ENCODE measurements at regions not wholly inside any gene's neighbourhood (a gene's known extent, or its start where the extent isn't known, plus 50 kb on each side); places are given as distances from the start of the nearest gene placed in this dataset.

DNA sequence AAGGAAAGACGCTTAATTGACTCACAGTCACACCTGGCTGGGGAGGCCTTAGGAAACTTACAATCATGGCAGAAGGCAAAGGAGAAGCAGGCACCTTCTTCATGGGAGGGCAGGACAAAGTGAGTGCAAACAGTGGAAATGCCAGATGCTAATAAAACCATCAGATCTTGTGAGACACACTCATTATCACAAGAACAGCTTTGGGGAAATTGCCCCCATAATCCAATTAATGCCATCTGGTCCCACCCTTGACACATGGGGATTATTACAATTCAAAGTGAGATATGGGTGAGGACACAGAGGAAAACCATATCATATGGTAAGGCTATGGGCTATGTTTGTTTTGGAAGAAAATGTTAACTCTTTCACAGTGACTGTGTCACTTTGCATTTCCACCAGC lies 1272.5 kb upstream of the CELF2 start:
- no peak for DNase-seq (ENCODE audit: low read depth in 2 of 3, low spot score in 2 of 3)

GRCh38 chr10:9757176-9757575 lies 1260.5 kb upstream of the CELF2 start:
- no peak for DNase-seq (ENCODE audit: low read depth in 2 of 3, low spot score in 2 of 3)

DNA sequence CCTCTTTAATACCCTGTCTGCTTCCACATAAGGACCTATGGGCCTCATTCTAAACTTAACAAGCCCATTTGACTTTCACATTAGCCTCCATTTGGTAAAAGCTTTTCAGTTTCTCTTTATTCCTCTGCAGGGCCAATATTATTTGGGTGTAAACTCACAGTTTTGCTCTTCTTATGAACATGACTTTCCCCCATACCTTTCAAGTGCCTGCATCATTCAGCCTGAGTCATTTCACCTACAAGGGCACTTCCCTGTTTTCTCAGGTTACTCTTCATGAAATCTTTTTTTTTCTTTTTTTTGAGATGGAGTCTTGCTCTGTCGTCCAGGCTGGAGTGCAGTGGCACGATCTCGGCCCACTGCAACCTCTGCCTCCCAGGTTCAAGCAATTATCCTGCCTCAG lies 1258.1 kb upstream of the CELF2 start:
- DNase-seq (ENCODE audit: low read depth in 2 of 3, low spot score in 2 of 3), result no peak

DNA sequence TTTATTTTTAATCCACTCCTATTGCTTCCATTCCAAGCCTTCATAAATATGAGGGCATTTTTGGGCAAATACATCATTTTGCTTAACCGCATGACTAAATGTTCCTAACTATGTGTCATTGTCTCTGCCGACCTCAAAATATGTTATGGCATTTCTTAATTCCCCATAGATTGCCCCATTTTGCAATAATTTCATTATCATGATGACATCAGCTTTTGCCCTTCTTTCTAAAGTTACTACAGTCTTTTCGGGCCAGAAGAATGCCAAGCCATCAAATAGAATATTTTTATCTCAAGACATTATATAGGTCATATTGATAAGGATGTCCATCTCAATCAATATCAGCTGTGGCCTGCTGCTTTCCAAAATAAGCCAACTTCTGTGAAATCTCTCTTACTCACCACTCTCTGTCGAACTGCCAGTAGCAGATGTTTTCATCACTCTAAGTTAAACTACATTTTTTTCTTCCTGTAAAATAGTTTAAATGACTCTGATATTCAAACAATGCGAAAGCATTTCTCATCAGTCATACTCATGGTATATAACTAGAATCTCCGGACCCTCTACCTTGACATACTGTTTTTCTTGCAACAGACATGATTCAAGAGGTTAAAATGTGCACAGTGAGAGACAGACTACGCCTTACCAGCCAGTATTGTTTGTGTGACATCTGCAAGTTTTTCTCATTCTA lies 1254.6 kb upstream of the CELF2 start:
- no peak for DNase-seq (ENCODE audit: low read depth in 2 of 3, low spot score in 2 of 3)

DNA sequence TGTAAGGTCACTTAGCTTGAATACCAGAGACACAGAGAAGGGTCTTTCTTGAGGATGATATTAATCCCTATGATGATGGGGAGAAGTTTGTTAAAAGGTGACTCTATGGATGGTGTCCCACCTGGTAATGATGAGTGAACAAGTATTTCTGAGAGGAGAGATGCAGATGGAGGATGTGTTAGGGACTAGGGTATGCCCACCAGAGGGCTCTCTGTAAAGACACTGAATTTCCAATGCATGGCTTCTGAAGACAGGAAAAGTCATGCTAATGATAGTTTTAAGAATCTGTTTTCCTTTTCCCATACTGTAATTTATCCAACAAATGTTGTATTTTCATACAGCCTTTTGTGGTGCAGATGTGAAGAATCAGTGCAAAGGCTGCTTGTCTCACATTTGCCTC lies 1250.9 kb upstream of the CELF2 start:
- DNase-seq (ENCODE audit: low read depth in 2 of 3, low spot score in 2 of 3), result no peak

DNA sequence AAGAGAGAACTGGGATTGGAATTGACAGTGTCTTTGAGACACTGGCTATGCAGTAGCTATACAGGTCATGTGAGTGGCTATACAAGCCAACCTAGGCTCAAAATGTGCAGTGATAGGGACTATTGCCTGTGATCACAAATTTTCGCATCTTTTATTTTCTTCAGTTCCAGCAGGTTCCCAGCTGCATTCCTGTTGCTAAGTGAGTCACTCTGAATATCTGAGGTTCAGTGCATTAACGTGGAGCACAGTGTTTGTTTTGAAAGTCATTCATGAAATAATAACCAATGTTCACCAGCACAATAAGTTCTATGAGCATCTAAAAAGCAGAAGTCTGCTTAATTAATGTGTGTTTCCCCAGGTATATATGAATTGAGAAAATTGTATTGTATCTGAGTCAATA lies 1236.0 kb upstream of the CELF2 start:
- no peak for DNase-seq (ENCODE audit: low read depth in 2 of 3, low spot score in 2 of 3)

GRCh38 chr10:9786101-9786500 lies 1231.6 kb upstream of the CELF2 start:
- DNase-seq (ENCODE audit: low read depth in 2 of 3, low spot score in 2 of 3), result peak in 2 of 3 donors; percentile 27 to 55

DNA sequence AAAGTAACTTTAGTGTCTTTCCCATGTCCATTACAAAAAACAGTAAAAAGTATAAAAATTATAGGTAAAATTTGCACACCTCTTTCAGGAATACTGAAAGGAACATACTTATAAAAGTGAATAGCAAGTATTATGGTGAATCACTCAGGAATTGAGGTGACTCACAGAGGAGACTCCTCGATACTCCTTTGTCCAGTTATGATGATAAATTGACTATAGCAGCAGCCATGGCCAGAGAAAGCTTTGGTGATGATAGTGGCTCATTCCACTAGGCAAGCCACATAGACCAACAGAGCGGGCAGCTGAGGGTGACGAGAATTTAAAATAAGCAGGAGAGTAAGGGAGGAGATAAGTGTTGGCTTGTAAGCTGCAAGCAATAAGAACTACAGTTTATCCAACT lies 1231.1 kb upstream of the CELF2 start:
- DNase-seq (ENCODE audit: low read depth in 2 of 3, low spot score in 2 of 3), result no peak

- DNase-seq (ENCODE audit: low read depth in 2 of 3, low spot score in 2 of 3), result no peak
These were observed 1227.7 kb upstream of the CELF2 start for GRCh38 chr10:9789996-9790395.

- no peak for DNase-seq (ENCODE audit: low read depth in 2 of 3, low spot score in 2 of 3)
These were observed 1225.5 kb upstream of the CELF2 start for GRCh38 chr10:9792181-9792580.

DNA sequence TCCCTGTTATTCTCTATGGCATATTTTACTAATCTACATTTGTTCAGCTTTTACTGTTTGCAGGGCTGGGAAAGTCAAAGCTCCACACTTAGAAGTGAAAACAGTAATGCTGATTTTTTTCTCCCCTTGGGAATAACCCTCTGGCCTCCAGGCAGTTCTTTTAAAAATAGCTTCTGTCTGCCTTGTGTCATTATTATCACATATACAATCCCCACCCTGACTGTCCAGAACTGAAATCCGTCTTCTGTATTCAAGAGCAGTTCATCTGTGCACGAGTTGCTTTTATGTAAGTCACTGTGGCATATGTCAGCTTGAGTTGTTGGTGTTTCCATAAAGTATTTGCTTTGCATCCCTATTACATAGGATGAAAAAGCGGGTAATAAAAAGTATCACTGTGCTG lies 1221.1 kb upstream of the CELF2 start:
- DNase-seq (ENCODE audit: low read depth in 2 of 3, low spot score in 2 of 3), result no peak

DNA sequence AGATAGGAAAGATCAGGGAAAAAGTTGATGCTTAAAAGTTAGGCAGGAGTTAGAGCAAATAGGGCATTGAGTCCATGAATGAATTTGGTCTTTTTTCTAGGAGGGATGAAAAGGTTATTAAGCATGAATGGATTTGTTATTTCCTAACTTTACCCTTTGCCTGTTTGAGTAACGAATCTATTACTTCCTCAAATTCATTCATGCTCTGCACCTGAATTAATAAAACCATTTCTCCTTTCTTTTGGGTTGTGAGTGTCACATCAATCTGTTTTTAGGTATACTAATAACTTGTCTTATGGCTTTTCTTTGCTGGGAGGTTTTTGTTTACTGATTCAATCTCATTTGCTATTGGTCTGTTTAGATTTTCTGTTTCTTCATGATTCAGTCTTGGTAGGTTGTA lies 1217.7 kb upstream of the CELF2 start:
- DNase-seq (ENCODE audit: low read depth in 2 of 3, low spot score in 2 of 3), result peak in 1 of 3 donors; percentile 21

GRCh38 chr10:9800571-9800970 lies 1217.1 kb upstream of the CELF2 start:
- DNase-seq (ENCODE audit: low read depth in 2 of 3, low spot score in 2 of 3), result peak in 1 of 3 donors; percentile 49

DNA sequence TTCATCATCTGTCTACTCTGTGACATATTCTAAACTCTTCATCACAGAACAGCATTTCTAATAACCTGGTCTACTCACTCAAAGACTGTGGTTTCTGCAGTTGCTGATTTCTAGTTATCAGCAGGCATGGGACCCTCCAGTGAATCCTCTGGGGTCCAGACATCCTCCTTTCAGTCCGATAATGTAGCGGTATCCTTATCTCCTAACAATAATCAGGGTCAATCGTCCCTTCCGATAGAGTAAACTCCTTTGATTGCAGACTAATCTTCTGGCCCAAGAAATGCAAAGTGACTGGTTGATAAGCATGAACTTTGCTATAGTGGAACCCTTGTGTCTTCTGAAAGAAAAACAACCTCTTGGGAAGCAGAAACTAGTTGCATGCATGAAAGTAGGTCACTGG lies 1209.8 kb upstream of the CELF2 start:
- DNase-seq (ENCODE audit: low read depth in 2 of 3, low spot score in 2 of 3), result no peak

- DNase-seq (ENCODE audit: low read depth in 2 of 3, low spot score in 2 of 3), result no peak
These were observed 1206.1 kb upstream of the CELF2 start for GRCh38 chr10:9811601-9812000.

DNA sequence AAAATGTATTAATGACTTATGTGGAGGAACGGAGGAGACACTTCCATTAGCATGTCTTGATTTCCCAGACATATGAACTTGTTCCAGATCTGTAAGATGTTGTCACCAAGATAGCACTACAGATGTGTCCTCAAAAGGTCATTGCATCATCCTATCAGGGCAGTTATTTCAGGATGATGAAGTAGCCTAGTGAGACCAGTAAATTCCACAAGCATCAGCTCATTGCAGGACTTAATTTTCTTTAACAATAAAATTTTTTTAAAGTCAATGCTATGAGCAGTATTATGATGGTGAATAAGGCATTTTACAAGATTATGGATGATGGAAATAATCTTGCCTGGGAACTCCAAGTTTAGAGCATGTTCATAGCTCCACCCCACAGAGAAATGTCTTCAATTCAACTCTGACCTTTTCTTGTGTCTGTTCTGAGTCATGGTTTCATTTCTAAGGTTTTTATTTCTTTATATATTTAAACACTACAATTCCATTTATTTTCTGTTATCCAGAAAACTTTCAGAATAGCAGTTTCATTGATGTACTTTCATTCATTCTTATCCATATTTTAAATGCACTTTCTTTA lies 1203.3 kb upstream of the CELF2 start:
- DNase-seq (ENCODE audit: low read depth in 2 of 3, low spot score in 2 of 3), result no peak

DNA sequence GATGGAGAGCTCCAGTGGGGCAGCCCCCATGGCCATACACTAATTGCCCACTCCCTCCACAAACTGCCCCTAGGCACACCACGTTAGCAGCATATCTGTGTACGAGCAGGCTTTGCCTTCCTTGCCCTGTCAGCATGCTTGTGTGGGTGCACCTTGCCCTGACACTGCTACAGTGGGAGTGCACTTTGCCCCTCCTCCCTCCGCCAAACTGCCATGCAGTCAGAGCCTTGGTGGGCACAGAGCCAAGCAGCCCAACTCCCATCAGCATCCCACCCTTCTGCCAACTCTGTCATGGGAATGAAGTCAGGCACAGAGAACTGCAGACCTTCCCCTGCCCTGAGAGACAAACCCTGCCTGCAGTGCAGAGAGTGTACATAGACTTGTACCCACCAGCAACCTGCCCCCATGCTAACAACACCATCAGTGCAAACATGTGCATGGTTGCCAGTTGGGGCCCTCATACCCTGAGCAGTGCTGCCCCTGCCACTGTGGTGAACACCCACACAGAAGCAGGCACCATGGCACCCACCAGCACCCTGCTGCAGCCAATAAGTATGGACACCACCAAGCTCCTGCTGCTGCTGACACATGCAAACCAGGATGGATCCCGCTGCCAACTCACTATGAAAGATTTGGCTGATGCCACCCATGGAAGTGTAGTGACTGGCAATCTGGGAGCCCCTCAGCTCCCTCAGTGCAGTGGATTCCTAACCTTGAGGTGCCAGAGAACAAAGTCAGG lies 1197.7 kb upstream of the CELF2 start:
- no peak for DNase-seq (ENCODE audit: low read depth in 2 of 3, low spot score in 2 of 3)

DNA sequence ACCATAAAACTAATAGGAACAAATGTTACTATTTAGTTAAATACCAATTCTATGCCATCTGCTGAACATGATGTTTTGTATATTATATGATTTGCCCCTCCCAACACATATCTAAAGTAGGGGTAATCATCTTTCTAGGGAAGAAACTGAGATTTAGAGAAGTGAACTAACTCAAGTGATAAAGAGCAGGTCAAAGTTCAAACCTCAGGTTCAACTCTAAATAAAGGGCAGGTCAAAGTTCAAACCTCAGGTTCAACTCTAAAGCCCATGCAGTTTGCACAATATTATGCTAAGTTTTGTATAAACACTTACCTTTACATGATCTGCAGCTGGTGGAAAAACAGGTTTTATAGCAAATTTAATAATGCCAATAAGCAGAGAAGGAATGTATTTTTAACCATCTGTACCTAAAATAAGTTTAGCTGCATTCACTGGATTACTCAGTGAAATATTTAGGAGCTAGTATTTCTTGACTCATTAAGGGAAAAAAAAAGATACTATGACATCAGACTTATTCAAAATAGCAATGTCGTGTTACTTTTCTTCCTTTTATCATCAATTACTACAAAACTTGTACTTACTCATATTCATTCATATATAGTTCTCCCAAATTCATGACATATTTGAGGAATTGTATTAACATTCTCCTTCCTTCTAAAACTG lies 1194.3 kb upstream of the CELF2 start:
- no peak for DNase-seq (ENCODE audit: low read depth in 2 of 3, low spot score in 2 of 3)

DNA sequence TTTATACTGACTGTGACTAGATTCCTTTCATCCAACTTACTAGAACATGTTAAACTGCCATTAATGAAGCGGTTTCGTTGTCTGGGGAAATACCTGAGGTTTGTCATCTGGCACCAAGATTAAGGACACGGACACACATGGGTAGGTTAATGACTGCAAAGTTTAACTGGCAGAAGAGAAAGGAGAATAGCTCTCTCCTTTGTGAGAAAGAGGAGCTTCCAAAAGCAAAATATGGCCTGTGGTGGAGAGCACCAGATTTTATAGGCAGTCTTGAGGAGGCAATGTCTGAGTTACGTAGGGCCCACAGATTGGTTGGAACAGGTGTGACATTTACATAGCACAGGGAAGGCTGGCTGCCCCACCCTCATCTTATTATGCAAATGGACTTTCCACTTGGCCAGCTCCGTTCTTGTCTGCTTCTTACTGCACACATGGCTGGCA lies 1193.0 kb upstream of the CELF2 start:
- no peak for DNase-seq (ENCODE audit: low read depth in 2 of 3, low spot score in 2 of 3)

DNA sequence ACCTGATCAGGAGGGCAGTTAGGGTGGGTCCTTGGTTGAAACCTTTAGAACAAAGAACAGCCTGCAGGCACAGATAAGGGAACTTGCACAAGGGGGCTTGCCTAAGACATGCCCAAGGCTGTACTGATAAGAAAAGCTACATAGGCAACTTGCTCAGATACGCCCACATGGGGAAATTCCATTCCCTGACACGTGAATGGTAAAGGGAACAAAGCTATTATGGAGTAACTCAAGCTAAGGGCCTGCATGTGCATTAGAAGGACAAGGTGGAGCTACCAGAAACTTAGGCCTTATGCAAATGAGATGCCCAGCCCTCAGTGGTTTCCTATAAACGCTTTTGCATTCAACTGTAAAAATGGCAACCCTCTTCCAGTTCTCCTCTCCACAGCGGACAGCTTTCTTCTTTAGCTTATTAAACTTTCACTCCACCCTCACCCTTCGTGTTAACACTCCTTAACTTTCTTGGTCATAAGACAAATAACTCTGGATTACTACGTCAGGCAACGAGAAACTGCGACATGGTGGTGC lies 1192.1 kb upstream of the CELF2 start:
- peak in 2 of 3 donors; percentile 71 to 87 for DNase-seq (ENCODE audit: low read depth in 2 of 3, low spot score in 2 of 3)

- DNase-seq (ENCODE audit: low read depth in 2 of 3, low spot score in 2 of 3), result no peak
These were observed 1189.6 kb upstream of the CELF2 start for GRCh38 chr10:9828110-9828509.

All from hematopoietic multipotent progenitor cell (in vitro differentiated cells).